ENCODE measurements at regions not wholly inside any gene's neighbourhood (a gene's known extent, or its start where the extent isn't known, plus 50 kb on each side); places are given as distances from the start of the nearest gene placed in this dataset.

DNA sequence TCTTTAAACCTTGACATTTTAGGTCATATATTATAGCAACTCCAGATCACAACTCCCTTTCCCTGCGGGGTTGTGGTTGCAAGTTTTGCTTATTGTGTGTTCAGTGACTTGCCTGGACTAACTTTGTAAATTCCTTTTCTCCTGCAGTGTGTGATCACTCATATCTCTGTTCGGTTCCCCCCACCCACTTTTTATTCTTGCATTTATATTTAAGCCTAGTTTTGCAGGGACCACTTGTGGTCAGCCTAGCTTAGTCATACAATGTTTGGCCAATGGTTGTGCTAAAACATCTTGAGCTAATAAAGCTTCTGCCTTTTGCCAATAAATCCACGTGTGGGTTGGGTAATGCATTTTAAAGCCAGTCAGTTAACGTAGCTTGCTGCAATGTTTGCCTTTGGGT is 146.5 kb upstream of the IRX4 start (continued):
- no peak for TF ChIP-seq SIN3A (conservative IDR thresholded peaks at IDR 0.05 in 1 of 2, IDR thresholded peaks at IDR 0.05 in 1 of 2; ENCODE audit: low read depth in 1 of 2, low read length in 2 of 2)
- TF ChIP-seq CEBPB (IDR thresholded peaks at IDR 0.05; ENCODE audit: low read depth, low read length): no peak
- no peak for TF ChIP-seq NANOG (IDR thresholded peaks at IDR 0.05; ENCODE audit: insufficient read depth, low read depth, low read length, poor library complexity, severe bottlenecking)
- no peak for TF ChIP-seq TAF1 (IDR thresholded peaks at IDR 0.05; ENCODE audit: low read depth, low read length)
- TF ChIP-seq HDAC6 (IDR thresholded peaks at IDR 0.05; ENCODE audit: low read depth, low read length): no peak

Data from H1 (cell line).